Activated T-helper 17 cell treated with anti-CD3 and anti-CD28 coated beads, Interleukin-2, amount 50 U/mL, for 72 hours (primary cell): ENCODE measurements at regions not wholly inside any gene's neighbourhood (a gene's known extent, or its start where the extent isn't known, plus 50 kb on each side); places are given as distances from the start of the nearest gene placed in this dataset.
A peak's percentile ranks its signal among the peaks of the same experiment; 100 is the strongest.
"Not testable (repeated sequence)": the region's sequence is repeated elsewhere in the genome, so short reads cannot be mapped to it uniquely, and the experiment has no call there.

ENCODE experiments used
- ATAC-seq: fragments of 150-1000 bp; cut with Tn5 transposase; replicated peaks from 2 replicates; pipeline ENCODE4 v1.10.0; 2021; ENCODE audit warnings: mild to moderate bottlenecking, moderate library complexity
- H3K27ac Mint-ChIP-seq: one replicate; pipeline ENCODE4 v1.8.0; 2022; ENCODE audit warnings: mixed read lengths
- H3K27me3 Mint-ChIP-seq: one replicate; pipeline ENCODE4 v1.8.0; 2022; ENCODE audit warnings: mixed read lengths
- H3K36me3 Mint-ChIP-seq: one replicate; pipeline ENCODE4 v1.8.0; 2022; ENCODE audit warnings: low read depth, mild to moderate bottlenecking, mixed read lengths
- H3K4me1 Mint-ChIP-seq: one replicate; pipeline ENCODE4 v1.8.0; 2022; ENCODE audit warnings: mixed read lengths
- H3K4me3 Mint-ChIP-seq: one replicate; pipeline ENCODE4 v1.8.0; 2022; ENCODE audit warnings: mild to moderate bottlenecking, mixed read lengths
- H3K9me3 Mint-ChIP-seq: one replicate; pipeline ENCODE4 v1.8.0; 2022; ENCODE audit warnings: mixed read lengths

DNA sequence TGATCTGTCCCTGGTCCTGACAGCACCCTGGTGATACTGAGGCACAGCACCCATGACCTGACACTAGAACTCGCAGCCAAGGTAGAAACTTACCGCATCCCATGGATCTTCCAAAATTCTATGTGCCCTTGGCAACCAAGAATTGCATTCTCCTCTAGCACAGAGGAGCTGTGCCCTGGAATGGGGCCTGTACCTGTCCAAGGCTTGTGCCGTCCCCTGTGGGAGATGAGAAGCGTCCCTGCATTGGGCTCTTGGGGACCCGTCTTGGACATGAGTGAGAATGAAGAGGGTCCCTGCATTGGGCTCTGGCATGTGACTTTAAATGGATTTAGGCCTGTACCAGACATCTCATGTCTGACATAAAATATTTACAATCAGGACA lies 67.1 kb downstream of the GGTLC2 start:
- H3K27ac Mint-ChIP-seq, result no peak overlapping the region
- no peaks in the 10 kb centered on the region for H3K9me3 Mint-ChIP-seq
- no peak for ATAC-seq
- no peaks in the 10 kb centered on the region for H3K36me3 Mint-ChIP-seq
- no peaks in the 10 kb centered on the region for H3K4me1 Mint-ChIP-seq
- H3K4me3 Mint-ChIP-seq, result no peak overlapping the region
- no peaks in the 10 kb centered on the region for H3K27me3 Mint-ChIP-seq

DNA sequence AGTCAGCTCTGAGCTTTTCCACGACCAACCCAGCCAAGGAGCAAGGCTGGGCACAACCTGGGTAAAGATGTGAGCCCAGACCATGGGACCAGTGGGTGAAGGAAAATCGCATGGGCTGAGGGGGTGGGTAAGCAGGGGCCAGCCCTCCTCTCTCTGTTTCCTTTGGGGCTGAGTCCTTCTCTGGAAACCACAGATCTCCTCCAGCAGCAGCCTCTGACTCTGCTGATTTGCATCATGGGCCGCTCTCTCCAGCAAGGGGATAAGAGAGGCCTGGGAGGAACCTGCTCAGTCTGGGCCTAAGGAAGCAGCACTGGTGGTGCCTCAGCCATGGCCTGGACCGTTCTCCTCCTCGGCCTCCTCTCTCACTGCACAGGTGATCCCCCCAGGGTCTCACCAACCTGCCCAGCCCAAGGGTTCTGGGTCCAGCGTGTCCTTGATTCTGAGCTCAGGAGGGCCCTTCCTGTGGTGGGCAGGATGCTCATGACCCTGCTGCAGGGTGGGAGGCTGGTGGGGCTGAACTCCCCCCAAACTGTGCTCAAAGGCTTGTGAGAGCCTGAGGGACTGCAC lies 67.8 kb downstream of the GGTLC2 start:
- Mint-ChIP-seq H3K27me3 (peaks cover 4% of the 10 kb centered on the region), H3K27ac (no peak overlapping the region), H3K4me1 (no peaks in the 10 kb centered on the region), H3K4me3 (no peak overlapping the region), H3K9me3 (no peaks in the 10 kb centered on the region), H3K36me3 (no peaks in the 10 kb centered on the region)
- ATAC-seq, result no peak

DNA sequence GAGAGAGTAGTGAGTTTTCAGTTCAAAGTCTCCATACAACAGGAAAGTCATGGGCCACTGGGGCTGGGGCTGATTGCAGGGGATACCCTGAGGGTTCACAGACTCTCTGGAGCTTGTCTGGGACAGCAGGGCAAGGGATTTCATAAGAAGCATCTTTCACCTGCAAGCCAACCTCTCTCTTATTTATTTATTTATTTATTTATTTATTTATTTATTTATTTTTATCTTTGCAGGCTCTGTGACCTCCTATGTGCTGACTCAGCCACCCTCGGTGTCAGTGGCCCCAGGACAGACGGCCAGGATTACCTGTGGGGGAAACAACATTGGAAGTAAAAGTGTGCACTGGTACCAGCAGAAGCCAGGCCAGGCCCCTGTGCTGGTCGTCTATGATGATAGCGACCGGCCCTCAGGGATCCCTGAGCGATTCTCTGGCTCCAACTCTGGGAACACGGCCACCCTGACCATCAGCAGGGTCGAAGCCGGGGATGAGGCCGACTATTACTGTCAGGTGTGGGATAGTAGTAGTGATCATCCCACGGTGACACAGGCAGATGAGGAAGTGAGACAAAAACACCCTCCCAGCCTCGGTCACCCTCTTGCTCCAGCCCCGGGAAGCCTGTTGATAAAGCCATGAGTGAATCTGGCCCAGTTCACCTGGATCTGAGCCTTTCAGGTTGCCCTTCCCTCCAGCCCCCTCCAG lies 68.4 kb downstream of the GGTLC2 start:
- no peak overlapping the region for H3K27ac Mint-ChIP-seq
- H3K9me3 Mint-ChIP-seq, result no peaks in the 10 kb centered on the region
- H3K4me1 Mint-ChIP-seq, result no peaks in the 10 kb centered on the region
- H3K27me3 Mint-ChIP-seq, result peaks cover 9% of the 10 kb centered on the region
- no peak overlapping the region for H3K4me3 Mint-ChIP-seq
- no peak for ATAC-seq
- no peaks in the 10 kb centered on the region for H3K36me3 Mint-ChIP-seq

DNA sequence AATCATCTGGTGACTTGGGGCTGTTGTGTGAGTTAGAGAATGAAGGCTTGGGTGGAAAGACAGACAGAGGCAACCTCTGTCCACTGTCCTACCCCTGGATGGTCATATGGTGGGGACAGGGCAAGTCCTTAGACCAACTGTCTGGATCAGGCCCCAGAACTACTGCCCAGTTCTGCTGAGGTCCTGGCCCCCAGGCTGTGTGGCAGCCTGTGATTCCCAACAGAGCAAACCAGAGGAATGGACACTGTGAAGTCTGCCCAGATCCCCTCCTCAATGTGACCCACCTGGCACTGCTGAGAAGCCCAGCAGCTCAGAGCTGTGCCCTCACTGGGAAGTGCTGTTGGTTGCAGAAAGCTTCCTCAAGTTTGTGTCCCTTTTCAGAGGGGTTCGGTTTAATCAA lies 69.0 kb downstream of the GGTLC2 start:
- Mint-ChIP-seq H3K27ac (no peak overlapping the region), H3K27me3 (peaks cover 12% of the 10 kb centered on the region), H3K9me3 (no peaks in the 10 kb centered on the region), H3K4me1 (no peaks in the 10 kb centered on the region), H3K36me3 (no peaks in the 10 kb centered on the region), H3K4me3 (no peak overlapping the region)
- ATAC-seq, result no peak

DNA sequence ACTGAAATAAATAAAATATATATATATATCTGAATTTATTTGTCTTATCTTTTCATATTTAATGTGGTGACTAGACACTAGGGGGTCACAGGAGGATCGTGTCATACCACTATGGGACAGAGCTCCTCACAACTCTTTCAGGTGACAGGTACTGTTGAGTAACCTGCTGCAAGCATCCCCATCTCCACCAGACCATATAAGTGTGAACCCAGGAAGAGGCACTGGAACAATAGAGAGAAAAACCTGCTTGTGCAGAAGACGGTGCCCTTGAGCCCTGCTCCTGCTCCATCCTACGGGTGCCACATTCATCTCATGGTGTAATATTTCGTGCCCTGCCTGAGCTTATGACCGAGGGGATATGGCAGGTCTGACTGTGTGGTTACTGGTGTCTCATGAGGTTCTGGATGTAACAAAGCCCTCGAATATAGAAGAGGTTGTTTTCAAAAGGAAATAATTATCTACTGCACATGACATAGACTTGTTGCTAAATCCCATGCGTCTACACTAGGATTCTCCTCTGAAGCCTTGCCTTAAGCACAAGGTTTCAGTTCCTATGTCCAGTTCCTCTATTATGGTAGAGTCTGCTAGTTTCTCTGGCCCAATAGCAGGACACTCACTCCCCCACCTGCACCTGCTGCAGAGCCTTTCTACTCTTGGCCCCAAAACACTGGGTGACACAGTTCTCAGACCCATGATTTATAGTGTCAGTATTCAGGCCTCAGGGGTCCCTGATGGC lies 70.4 kb downstream of the GGTLC2 start:
- no peaks in the 10 kb centered on the region for H3K36me3 Mint-ChIP-seq
- no peak overlapping the region for H3K4me3 Mint-ChIP-seq
- H3K27me3 Mint-ChIP-seq, result peaks cover 12% of the 10 kb centered on the region
- no peaks in the 10 kb centered on the region for H3K4me1 Mint-ChIP-seq
- no peak for ATAC-seq
- H3K27ac Mint-ChIP-seq, result no peak overlapping the region
- H3K9me3 Mint-ChIP-seq, result no peaks in the 10 kb centered on the region

DNA sequence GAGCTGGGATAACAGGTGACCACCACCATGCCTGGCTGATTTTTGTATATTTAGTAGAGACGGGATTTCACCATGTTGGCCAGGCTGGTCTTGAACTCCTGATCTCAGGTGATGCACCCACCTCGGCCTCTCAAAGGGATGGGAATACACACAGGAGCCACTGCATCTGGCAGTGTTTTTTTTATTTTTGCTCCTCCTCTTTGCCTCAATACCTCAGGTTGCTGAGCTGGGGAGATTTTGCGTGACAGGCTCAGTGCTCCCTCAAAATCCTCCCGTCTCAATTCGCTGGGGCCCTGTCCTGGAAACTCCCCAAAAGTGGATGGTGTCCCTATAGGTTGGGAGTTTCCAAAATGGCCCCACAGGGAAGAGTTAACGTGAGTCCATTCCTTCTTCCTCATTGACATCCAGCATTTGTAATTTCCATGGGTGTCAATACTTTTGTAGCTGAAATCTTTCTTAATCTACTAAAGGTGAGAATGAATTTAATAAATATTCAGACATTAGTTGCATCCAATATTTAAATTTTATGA lies 71.8 kb downstream of the GGTLC2 start:
- H3K9me3 Mint-ChIP-seq, result no peaks in the 10 kb centered on the region
- peaks cover 12% of the 10 kb centered on the region for H3K27me3 Mint-ChIP-seq
- no peak for ATAC-seq
- no peaks in the 10 kb centered on the region for H3K4me1 Mint-ChIP-seq
- no peak overlapping the region for H3K27ac Mint-ChIP-seq
- no peaks in the 10 kb centered on the region for H3K36me3 Mint-ChIP-seq
- no peak overlapping the region for H3K4me3 Mint-ChIP-seq

DNA sequence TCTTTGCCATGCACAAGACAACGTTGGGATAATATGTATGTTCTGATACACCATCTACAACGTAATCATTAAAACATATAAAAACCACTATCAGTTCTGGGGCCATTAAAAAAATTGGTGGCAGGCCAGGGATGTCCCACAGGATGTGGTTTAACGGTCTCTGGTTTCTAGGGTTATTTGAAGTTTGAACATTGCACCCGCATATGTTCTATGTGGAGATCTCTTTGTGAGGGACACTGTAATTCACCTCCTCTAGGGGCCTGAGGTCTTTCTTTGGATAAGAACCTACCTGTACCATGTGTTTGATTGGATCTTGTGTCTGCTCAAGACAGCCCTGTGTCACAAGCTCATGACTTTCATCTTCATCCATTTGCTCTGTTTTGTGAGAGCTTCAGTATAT lies 73.2 kb downstream of the GGTLC2 start:
- H3K27me3 Mint-ChIP-seq, result peaks cover 12% of the 10 kb centered on the region
- no peaks in the 10 kb centered on the region for H3K36me3 Mint-ChIP-seq
- ATAC-seq, result no peak
- no peak overlapping the region for H3K4me3 Mint-ChIP-seq
- H3K9me3 Mint-ChIP-seq, result no peaks in the 10 kb centered on the region
- H3K4me1 Mint-ChIP-seq, result peaks cover 5% of the 10 kb centered on the region
- H3K27ac Mint-ChIP-seq, result peak overlapping the region; percentile 41

DNA sequence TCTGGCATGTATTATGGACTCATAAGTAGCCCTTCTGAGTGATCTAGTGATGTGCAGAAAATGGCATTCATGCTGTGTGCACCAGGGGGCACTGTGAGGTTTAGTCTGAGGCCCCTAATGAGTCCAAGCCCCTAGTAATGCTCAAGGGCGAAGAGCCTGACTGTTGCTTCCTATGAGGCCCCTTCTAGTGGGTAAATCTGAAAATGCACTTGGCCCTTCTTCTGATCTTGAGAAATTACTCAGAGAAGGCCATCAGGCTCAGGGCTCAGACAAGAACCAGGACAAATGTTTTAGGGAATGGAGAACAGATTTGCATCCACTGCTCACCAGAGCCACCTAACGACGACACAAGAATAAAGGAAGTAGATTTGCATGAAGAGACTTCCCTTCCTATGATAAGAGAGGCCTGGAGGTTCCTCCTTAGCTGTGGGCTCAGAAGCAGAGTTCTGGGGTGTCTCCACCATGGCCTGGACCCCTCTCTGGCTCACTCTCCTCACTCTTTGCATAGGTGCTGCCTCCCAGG lies 75.8 kb downstream of the GGTLC2 start:
- Mint-ChIP-seq H3K27me3 (peaks cover 12% of the 10 kb centered on the region), H3K4me3 (no peak overlapping the region), H3K4me1 (peaks cover 5% of the 10 kb centered on the region), H3K36me3 (no peaks in the 10 kb centered on the region), H3K9me3 (no peaks in the 10 kb centered on the region), H3K27ac (no peak overlapping the region)
- peak; percentile 53 for ATAC-seq

DNA sequence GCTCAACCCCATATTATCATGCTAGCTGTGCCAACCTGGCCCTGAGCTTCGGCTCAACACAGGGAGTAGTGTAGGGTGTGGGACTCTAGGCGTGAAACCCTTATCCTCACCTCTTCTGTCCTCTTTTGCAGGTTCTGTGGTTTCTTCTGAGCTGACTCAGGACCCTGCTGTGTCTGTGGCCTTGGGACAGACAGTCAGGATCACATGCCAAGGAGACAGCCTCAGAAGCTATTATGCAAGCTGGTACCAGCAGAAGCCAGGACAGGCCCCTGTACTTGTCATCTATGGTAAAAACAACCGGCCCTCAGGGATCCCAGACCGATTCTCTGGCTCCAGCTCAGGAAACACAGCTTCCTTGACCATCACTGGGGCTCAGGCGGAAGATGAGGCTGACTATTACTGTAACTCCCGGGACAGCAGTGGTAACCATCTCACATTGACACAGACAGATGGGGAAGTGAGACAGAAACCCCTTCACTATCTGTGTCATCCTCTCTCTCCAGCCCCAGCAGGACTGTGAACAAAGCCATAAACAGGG lies 76.4 kb downstream of the GGTLC2 start:
- ATAC-seq, result peak; percentile 49
- Mint-ChIP-seq H3K36me3 (no peaks in the 10 kb centered on the region), H3K27ac (no peak overlapping the region), H3K4me3 (no peak overlapping the region), H3K4me1 (peaks cover 5% of the 10 kb centered on the region), H3K9me3 (no peaks in the 10 kb centered on the region), H3K27me3 (peaks cover 12% of the 10 kb centered on the region)

DNA sequence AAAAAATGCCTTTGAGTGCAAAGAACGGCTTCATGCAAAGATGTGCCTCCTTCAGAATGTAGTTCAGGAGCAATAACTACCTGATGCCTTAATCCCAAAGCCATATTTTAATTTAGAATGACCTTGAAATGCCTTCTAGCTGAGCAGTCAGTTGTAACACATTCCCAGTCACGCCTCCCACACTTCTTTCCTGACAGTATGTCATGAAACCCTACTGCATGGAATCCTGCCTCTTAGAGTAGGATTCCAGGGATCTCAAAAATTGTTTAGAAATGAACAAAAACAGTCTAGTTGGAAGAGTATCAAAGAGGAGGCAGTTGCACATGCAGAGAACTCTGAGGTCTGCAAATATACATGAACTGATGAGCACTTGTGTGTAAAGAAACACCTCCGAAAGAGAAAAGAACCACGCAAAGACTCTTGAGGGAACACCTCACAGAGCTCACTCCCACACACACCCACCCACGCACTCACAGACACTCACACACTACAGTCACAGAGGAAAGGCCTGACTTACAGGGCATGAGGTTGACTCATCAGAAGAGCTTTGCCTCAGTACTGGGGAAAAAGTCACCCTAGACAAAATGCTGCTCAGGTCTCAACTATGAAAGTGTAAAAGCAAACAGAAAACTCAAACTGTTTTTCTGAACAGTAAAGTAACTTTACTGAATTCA lies 77.4 kb downstream of the GGTLC2 start:
- ATAC-seq, result peak; percentile 91
- Mint-ChIP-seq H3K36me3 (no peaks in the 10 kb centered on the region), H3K9me3 (no peaks in the 10 kb centered on the region), H3K4me3 (no peak overlapping the region), H3K27ac (no peak overlapping the region), H3K4me1 (peaks cover 5% of the 10 kb centered on the region), H3K27me3 (peaks cover 12% of the 10 kb centered on the region)

DNA sequence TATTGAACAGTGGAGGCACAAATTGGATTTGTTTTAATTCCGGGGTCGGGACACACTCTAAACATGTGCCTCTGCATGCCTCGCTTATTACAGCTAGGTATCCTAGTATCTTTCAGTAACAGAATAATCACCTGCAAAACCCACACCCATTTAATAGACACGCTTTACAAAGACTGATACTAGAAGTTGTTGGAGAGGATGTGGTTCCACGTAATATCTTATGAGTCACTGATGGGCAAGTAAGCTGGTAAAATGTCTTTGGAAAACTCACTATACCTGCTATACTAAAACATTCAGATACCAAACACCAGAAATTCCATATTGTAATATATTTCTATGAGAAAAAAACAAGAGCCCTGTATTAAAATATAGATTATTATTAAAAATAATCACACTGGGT lies 84.0 kb downstream of the GGTLC2 start:
- H3K9me3 Mint-ChIP-seq, result no peaks in the 10 kb centered on the region
- peaks cover 17% of the 10 kb centered on the region for H3K27me3 Mint-ChIP-seq
- no peaks in the 10 kb centered on the region for H3K36me3 Mint-ChIP-seq
- H3K27ac Mint-ChIP-seq, result no peak overlapping the region
- no peaks in the 10 kb centered on the region for H3K4me1 Mint-ChIP-seq
- H3K4me3 Mint-ChIP-seq, result no peak overlapping the region
- ATAC-seq, result peak; percentile 28

DNA sequence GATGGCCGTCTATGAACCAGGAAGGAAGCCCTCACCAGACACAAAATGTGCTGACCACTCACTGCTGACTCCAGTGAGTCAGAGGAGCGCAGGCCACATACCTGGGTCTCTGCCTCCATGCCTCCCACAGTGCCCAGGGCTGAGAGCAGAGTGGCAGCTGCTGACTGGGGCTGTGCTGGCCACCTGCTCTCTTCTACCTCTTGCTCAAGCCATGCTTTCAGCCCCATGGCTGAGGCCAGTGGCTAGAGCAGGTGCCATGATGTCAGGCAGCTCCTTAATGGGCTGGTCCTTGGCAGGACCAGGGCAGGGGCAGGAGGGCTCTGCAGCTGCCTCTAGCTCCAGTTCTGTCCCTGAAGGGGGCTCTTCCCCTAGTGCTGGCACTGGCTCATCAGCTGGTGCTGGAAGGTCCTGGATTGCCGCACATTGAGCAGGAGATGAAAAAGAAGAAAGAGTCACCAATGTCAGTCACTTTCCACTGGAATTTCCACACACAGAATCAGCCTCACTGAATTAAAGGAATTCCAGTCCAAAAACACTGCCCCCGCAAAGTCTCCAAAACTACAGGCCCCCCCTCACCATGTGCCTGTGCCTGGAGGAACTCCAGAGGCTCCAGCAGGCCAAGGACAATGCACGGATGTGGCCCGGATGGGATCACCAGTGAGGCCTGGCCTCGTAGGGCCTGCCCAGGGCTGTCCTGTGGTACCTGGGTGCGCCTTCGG lies 86.4 kb downstream of the GGTLC2 start:
- H3K4me1 Mint-ChIP-seq, result no peaks in the 10 kb centered on the region
- H3K36me3 Mint-ChIP-seq, result no peaks in the 10 kb centered on the region
- H3K27me3 Mint-ChIP-seq, result peaks cover 21% of the 10 kb centered on the region
- peak; percentile 21 for ATAC-seq
- H3K9me3 Mint-ChIP-seq, result no peaks in the 10 kb centered on the region
- H3K27ac Mint-ChIP-seq, result no peak overlapping the region
- no peak overlapping the region for H3K4me3 Mint-ChIP-seq

DNA sequence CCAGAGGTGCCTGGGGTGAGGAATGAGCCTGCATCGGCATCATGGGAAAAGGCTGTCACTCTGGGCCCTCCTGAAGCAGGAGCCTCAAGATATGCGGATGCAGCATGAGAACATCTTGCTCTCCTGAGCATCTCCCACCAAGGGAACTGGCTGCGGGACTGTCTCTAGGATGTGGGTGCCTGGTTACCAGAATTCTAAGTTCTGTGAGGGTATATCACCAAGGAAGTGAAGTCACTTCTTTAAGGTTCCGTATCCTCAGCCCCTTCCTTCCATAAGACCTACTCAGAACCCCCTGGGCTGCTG lies 86.9 kb downstream of the GGTLC2 start:
- H3K4me1 Mint-ChIP-seq, result no peaks in the 10 kb centered on the region
- H3K9me3 Mint-ChIP-seq, result no peaks in the 10 kb centered on the region
- H3K27me3 Mint-ChIP-seq, result peaks cover 21% of the 10 kb centered on the region
- no peak for ATAC-seq
- no peaks in the 10 kb centered on the region for H3K36me3 Mint-ChIP-seq
- no peak overlapping the region for H3K27ac Mint-ChIP-seq
- H3K4me3 Mint-ChIP-seq, result no peak overlapping the region

DNA sequence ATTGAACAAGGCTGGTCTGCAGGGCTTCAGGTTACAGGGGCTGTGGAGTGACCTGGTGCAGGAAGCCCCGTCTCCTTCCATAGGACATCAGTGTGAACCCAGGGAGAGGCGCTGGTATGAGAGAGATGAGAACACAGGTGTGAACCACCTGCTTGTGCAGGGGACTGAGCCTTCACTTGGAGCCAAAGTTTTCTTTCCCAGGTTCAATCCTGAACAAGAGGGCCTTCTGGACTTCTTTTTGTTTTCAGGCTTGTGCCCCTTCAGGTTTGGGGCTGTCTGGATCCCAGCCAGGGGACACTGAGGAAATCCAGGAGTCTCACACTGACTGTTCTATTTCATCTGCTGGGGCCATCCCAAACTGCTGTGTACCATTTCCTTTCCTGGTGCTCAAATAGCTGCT lies 88.6 kb downstream of the GGTLC2 start:
- H3K9me3 Mint-ChIP-seq, H3K27ac Mint-ChIP-seq, H3K4me1 Mint-ChIP-seq, H3K4me3 Mint-ChIP-seq, H3K36me3 Mint-ChIP-seq, ATAC-seq: not testable (repeated sequence)
- H3K27me3 Mint-ChIP-seq, result peaks cover 20% of the 10 kb centered on the region
